ENCODE measurements at regions not wholly inside any gene's neighbourhood (a gene's known extent, or its start where the extent isn't known, plus 50 kb on each side); places are given as distances from the start of the nearest gene placed in this dataset.

DNA sequence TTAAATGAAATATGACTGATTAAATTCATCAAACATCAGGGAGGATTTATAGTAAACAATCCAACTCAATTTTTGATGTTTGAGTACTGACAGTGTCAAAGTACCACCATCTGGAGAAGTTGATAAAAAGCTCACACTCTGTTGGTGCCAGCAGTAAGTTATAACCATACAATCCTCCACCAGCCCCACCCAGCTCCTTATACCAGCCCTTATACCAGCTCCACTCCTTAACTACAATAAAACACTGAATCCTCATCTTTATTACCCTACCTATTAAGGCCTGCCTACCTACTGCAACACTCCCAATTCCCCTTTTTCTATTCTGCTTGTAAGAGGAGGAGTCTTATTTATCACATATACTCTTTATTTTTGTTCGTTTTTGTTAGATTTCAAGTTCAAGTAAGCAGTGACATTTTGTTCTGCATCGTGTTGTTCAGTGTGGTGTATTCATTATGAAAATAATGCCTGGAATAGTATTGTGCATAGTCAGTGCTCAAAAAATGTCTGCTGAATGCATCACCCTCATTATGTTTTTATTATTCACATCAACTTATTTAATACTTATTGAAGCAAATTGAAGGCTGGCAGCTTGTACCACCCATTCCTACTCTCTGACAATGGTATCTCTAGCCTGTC lies 954.7 kb upstream of the ADGRB3 start:
- H3K4me3 ChIP-seq (ENCODE audit: low read length), result no peak overlapping the region
- TF ChIP-seq ZNF274 (IDR thresholded peaks at IDR 0.05; ENCODE audit: low read depth, low read length), result no peak

DNA sequence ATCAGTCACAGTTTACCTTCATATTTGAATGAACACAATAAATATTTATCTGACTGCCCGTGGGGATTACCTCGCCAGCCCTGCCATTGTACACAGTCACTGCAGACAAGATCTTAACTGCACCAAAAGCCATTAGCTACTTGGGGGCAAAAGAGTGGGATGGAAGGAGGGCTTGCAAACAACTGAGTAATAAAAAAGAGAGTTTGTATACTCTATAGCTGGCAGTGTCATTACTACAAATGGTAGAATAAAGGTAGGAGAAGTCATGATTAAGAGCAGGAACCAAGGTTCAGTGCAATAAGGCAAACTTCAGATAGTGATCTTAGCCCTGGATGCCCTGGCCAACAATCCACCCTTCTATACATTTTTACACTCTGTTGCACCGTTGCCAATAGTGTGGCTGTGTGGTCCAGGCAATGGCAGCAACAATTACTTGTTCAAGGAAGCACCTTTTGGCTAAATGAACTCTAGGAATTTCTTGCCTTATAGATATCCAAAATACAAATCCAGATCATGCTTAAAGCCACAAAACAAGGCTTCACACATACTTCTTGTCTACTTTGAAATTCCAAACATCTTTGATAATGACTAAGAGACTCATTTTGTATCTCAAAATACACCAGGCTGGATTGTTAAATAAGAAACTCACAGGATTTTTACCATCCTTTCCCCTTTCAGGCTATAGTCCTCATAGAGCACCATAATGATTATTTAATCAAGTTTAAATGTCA lies 955.4 kb upstream of the ADGRB3 start:
- H3K4me3 ChIP-seq (ENCODE audit: low read length), result no peak overlapping the region
- no peak for TF ChIP-seq ZNF274 (IDR thresholded peaks at IDR 0.05; ENCODE audit: low read depth, low read length)

DNA sequence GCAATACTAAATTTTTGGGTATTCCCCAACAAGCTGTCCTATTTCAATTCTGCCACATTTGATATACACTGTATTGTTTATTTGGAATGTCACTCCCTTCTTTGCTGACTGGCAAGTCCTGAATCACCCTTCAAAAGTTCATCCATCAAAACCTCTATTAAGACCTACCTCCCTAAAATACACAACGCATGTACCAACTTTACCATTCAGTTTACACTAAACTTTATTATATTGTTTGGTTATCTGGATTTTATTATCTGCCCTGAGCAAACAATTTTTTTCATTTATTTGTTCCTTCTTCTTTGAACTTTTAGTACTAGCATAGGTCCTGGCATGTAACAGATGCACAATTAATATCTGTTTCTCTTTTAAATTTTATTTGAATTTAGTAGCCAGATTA lies 958.2 kb upstream of the ADGRB3 start:
- no peak for TF ChIP-seq ZNF274 (IDR thresholded peaks at IDR 0.05; ENCODE audit: low read depth, low read length)
- H3K4me3 ChIP-seq (ENCODE audit: low read length), result no peak overlapping the region

DNA sequence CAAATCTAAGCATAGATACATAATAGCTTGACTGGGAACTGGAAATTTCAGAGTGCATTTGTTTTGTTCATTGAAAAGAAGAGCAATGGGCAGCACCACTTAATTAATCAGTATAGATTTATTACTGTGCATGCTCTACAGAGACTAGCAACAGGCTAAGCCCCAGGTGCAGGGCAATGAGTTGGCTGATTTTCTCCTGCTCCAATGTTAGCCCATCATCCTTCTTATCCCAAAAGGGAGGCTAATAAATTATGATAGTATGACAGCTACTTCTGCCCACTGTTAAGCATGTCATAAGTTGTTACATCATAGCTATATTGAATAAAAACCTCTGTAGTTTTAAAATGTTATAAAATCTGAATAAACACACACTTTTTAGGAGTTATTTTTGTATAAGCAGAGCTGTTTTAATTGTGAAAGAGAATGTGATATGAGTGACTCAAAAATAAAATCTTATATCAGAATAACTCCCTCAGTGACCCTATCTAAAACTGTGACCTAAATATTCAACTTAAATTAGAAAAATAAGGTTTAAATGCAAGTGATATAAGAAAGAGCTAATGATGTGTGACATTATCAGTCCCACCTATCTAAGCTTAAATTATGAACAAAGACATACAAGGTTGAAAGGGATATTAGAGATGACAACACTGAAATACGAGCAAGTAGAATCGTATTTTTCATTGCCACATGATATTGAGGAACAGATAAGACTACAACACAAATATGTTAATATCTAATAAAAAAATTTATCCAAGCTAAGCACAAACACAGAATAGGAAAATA lies 967.3 kb upstream of the ADGRB3 start:
- no peak for TF ChIP-seq ZNF274 (IDR thresholded peaks at IDR 0.05; ENCODE audit: low read depth, low read length)
- no peak overlapping the region for H3K4me3 ChIP-seq (ENCODE audit: low read length)

DNA sequence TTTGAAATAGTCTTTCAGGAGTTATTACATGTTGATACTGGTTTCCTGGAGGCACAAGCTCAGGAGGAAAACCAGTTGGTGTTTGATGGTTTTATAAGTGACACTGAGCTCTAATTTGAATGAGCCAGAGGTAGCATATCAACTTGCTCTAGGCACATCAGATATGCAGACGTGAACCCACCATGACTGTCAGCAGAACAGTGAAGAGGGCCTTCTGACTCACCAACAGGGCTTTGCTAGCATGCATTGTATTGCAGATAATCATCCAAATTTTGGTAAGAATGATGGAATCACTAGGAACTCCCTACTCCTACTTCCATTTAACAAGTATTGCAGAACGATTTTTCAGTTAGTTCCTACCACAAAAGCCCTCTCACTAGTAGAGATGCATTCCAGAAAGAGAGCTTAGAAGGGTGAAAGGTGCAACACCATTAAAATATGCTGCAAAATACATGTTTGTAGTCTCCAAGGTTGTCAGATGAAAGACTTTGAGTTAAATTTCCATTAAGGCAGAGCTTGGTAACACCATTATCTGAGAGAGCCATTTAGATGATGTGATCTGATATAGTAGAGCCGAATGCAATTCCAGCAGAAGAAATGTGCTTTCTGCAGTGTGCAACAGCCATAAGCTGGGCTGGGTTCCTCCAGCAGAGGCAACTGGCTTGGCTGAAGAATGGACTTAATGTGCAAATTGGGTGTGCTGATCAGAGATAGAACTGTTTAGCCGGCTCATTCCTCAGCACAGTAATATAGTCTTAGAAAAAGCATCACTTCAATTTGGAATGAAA lies 968.7 kb upstream of the ADGRB3 start:
- TF ChIP-seq ZNF274 (IDR thresholded peaks at IDR 0.05; ENCODE audit: low read depth, low read length), result no peak

DNA sequence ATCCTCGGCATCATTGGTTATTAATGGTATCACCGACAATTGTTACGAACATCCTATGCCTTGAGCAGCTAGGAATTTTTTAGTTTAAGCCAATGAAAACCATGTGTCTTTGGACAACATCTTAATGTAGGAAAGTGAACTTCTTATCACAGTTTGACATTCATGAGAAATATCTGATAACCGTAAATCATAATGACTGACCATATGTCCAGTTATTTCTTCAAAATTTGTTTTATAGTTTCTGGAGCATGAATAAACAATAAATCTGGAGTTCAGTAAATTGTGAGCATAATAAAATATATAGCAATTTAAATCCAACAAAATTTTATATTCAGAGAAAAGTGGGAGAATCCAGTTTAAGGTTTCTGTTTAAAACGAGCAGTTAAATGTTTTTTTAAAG lies 970.1 kb upstream of the ADGRB3 start:
- no peak for TF ChIP-seq ZNF274 (IDR thresholded peaks at IDR 0.05; ENCODE audit: low read depth, low read length)

More for the DNA sequence above, 968.7 kb upstream of the ADGRB3 start:
- H3K4me3 ChIP-seq (ENCODE audit: low read length), result no peak overlapping the region

DNA sequence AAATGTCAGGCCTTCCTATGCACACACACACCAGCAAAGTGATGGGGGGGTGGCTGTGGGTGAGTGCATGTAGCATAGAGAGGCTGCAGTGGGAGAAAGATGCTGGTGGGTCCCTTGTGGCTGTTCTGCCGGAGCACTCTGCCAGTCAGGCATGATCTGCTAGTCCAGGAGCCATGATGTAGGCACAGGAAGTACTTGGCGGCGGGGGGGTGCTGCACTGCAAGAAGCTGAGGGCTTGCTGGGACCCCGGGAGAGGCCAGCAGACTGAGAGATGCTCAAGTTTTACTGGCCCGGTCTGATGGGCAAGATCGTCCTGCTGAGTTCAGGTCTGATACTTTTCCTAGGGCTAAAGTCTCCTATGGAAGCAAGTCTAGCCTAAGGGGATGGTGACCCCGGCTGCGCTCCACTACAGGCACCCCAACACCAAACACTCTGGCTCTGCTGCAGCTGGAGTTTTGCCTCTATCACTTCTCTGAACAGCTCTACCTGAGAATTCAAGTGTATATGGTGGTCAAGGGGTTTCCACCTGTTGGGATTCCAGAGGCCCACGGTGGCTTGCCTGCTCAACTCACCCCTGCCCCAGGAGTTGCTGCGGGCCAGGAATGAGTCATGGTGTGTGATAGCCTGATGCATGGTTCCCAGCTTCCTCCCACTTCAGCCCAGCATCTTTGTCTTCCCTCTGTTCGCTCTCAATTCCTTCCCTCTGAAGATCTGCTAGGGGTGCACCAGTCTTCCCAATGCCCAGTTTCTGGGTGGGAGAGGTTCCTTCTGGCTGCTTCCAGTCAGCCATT lies 971.8 kb upstream of the ADGRB3 start:
- TF ChIP-seq ZNF274 (IDR thresholded peaks at IDR 0.05; ENCODE audit: low read depth, low read length), result no peak
- H3K4me3 ChIP-seq (ENCODE audit: low read length), result no peak overlapping the region

More for the DNA sequence above, 970.1 kb upstream of the ADGRB3 start:
- H3K4me3 ChIP-seq (ENCODE audit: low read length), result no peak overlapping the region

DNA sequence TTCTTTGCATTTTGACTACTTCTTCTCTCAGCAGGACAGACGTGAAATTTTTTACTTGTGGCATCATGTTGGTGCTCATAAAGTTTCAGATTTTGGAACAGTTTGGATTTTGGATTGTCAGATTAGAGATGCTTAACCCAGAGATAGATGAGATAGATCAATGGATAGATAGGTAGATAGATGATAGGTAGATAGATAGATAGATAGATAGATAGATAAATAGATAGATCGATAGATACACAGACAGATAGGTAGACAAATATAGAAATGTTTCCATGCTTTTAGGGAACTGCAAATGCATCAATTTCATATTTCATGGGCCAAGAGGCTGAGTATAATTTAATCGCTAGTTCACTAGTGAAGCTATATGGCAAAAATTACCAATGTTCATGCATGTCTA lies 981.5 kb upstream of the ADGRB3 start:
- no peak for TF ChIP-seq ZNF274 (IDR thresholded peaks at IDR 0.05; ENCODE audit: low read depth, low read length)
- no peak overlapping the region for H3K4me3 ChIP-seq (ENCODE audit: low read length)

DNA sequence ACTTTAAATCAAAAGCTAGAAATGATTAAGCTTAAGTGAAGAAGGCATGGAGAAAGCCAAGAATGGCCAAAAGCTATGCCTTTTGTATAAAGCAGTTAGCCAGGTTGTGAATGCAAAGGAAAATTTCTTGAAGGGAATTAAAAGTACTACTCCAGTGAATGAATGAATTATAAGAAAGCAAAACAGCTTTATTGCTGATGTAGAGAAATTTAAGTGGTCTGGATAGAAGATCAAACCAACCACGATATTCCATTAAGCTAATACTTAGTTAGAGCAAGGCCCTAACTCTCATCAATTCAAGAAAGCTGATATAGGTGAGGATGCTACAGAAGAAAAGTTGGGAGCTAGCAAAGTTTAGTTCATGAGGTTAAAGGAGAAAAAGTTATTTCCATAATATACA lies 988.5 kb upstream of the ADGRB3 start:
- H3K4me3 ChIP-seq (ENCODE audit: low read length), result no peak overlapping the region
- TF ChIP-seq ZNF274 (IDR thresholded peaks at IDR 0.05; ENCODE audit: low read depth, low read length), result no peak

DNA sequence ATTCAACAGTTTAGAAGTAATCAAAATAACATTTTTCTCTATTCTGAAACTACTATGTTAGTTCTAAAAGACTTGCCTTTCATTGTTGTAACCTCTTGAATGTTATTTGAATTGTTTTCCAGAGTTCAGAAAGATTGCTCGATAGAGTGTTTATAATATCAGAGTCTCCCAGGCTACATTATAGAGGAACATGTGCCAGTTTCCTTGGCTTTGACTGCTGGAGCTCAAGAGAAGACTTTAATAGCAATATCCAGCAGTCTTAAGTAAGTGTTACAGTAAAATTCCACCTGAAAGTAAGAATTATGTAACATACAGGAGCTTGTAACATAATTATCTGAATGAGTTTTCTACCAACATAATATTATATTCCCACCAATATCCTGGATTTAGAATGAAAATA lies 991.8 kb upstream of the ADGRB3 start:
- no peak overlapping the region for H3K4me3 ChIP-seq (ENCODE audit: low read length)
- no peak for TF ChIP-seq ZNF274 (IDR thresholded peaks at IDR 0.05; ENCODE audit: low read depth, low read length)

DNA sequence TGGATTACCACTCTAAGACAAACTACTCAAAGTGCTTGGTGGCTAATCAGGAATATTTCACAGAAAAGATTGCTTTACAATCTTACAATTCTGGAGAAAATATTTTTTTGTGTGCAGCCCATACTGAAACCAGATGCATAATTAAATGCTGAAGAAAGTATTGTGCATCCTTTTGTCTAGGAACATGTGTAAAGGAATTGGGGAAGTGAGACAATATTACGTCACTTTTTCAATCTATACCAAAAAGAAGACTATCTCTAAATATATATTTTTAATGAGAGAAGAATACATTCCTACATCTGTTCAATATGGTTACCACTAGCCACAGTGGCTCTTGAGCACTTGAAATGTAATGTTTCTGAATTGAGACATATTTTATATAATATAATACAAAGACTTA lies 992.5 kb upstream of the ADGRB3 start:
- TF ChIP-seq ZNF274 (IDR thresholded peaks at IDR 0.05; ENCODE audit: low read depth, low read length), result no peak

DNA sequence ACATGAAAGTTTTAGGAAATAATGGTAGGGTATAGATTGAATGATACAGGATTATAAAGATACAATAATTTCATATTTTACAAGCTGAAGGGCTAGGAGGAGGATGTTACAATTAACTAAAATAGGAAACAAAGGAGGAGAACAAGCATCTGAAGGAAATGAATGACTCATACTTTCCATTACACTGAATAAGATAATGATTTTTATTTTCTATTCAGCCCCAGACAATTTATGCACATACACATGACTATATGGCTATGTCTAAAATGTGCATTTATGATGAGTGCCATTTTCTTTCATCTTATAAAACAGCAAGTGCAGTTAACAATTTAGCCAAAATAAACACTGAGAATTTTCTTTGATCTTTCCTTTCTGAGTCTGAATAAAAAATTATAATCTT lies 994.6 kb upstream of the ADGRB3 start:
- no peak for TF ChIP-seq ZNF274 (IDR thresholded peaks at IDR 0.05; ENCODE audit: low read depth, low read length)
- H3K4me3 ChIP-seq (ENCODE audit: low read length), result no peak overlapping the region

More for the DNA sequence above, 992.5 kb upstream of the ADGRB3 start:
- no peak overlapping the region for H3K4me3 ChIP-seq (ENCODE audit: low read length)

DNA sequence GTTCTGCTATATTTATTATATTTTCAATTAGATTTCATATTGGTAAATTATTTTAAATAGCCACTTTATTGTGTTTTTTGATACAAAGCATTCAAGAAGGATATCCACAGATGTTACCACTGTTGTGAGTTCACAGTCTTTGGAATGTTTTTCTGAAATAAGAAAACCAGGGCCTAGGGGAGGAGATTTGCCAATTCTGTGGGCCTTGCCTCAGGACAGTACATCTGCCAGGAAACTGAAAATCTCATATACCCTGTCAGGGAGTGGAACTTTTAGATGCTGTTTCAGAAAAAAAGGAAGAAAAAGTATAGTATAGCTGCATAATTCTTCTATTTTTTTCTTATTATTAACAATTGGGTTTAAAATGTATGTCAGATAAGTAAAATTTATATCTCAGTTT lies 995.9 kb upstream of the ADGRB3 start:
- TF ChIP-seq ZNF274 (IDR thresholded peaks at IDR 0.05; ENCODE audit: low read depth, low read length), result no peak
- no peak overlapping the region for H3K4me3 ChIP-seq (ENCODE audit: low read length)

All from GM08714 (cell line).